Germinal center (tissue), 1 donor: ENCODE measurements at regions not wholly inside any gene's neighbourhood (a gene's known extent, or its start where the extent isn't known, plus 50 kb on each side); places are given as distances from the start of the nearest gene placed in this dataset.

Experiments used
- DNase-seq: peaks from one replicate; pipeline ENCODE4 v3.0.0; 2012; ENCODE audit warnings: mixed read lengths, low spot score

DNA sequence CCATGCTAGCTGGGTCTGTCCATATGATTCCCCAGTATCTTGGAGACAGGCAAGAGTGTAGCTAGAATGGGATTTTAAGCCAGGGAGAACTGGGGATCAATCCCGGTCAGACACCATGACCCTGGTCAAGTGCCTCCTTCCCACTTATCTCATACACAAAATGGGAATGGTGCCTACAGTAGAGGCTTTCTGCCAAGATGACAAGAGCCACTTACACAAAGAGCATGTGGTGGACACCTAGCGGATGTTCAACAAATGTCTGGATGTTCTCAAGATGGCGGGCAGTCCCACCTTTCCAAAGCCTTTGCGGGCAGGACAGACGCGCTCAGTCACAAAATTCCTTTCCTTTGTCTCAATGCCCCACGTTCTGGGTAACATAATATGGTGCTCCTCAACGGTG lies 57.3 kb downstream of the MAF start:
- DNase-seq = no peak

DNA sequence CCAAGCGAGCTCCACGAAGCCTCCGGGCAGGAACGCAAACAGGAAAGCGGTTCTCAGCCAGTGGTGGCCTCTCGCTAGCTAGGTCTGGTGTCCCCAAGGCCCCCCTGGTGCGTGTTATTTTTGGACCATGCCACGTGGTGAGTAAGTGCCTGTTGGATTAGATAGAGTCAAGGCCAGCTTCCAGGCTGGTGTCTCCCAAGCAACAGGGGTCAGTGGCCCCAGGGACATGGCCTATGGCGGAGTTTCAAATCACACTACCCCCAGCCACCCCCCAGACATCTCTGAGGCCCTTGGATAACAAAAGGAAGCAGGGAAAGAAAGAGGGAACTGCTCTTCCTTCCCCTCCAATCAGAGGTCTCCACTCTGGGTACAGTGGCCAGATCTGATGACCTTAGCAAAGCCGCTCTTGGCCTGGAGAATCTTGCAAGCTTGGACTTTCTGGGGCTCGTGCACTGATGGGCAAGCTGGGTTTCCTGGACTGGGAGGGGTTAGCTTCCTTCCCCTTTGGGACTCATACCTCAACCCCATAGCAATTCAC lies 58.2 kb downstream of the MAF start:
- no peak for DNase-seq

- no peak for DNase-seq
These were observed 59.5 kb downstream of the MAF start for GRCh38 chr16:79540825-79541595.

DNA sequence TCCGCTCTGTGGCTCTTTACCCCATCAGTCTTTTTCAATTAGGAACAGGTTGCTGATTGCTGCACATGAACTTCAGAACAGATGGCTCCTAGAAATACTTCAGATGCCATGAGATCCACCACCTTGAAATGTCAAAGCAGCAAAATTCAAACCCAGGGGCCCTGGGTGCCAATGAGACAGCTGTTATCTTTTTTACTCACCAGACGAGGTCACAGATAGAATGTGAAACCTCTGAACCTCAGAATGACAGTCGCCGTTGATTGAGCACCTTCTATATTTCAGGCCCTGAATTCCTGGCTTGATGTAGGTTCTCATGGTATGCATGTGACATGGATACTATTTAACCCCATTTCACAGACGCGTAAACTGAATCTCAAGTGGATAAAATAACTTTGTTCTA lies 63.0 kb downstream of the MAF start:
- DNase-seq = no peak

GRCh38 chr16:79536958-79537357 lies 63.6 kb downstream of the MAF start:
- DNase-seq = no peak

DNA sequence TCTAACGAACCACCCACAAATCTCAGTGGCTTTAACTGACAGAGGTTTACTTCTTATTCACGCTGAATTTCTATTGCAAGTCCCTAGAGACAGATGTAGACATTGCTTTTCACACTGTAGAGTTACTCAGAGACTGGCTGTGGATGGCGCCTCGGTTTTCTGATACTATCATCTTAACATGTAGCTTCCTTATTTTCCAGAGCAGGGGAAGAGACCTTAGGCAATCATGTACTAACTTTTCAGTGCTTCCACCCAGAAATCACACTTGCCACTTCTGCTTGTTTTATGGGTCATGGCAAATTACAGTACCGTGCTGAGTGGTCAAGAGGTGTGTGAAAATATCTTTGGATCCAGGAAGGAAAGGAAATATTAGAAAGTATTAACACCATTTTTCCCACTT lies 65.4 kb downstream of the MAF start:
- no peak for DNase-seq

DNA sequence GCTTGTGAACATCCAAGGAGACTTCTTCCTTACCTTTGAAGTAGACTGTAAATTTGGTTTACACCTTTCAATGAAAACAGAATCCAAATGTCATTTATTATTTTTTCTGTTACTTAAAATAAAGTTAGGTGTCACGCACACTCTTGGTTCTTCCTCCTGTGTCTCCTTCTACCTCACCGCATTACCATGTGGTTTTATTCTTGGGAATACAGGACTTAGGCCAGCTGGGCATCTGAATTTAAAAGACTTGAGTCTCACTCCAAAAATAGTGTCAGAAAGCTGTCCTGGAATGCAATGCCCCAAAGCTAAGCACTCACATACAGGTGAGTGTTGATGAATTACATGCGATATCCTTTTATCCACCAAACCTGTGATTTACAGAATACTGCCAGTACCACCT lies 66.4 kb downstream of the MAF start:
- no peak for DNase-seq

DNA sequence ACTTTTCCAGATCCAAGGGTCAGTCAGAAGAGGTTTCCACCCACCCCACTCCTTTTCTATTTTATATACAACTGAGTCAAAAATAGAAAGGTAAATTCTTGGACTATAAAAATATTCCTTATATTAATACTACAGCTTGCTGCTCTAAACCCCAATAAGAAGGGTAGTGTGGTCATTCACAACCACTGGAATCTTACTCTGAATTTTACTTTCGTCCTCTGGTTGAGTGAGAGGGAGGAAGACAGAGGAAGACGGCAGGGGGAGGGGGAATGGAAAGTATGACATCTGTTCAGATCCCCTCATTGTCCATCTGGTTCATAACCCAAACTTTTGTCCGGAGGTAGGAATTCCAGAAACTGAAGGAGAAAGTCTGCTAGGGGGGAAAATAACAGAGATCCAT lies 67.2 kb downstream of the MAF start:
- DNase-seq = no peak

DNA sequence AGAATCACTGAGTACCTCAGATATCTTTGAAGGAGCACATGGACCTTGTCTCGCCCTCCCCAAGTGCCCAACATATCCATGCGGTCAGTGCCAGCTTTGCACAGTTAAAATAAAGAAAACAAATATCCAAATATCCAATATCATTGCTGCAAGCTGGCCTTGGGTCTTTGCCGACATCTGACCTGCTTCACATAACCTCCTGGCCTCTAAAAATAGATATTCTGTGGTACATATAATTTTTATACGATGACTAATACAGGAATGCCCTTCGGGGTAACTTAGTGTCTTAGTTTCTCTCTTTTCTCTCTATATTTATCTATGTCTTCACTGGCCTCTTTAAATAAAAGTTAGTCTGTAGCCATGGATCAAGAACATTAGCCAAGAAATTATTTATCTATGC lies 67.8 kb downstream of the MAF start:
- no peak for DNase-seq

GRCh38 chr16:79532273-79532672 lies 68.3 kb downstream of the MAF start:
- no peak for DNase-seq

GRCh38 chr16:79528338-79528737 lies 72.2 kb downstream of the MAF start:
- no peak for DNase-seq

- DNase-seq = no peak
These were observed 76.6 kb downstream of the MAF start for GRCh38 chr16:79523971-79524370.

DNA sequence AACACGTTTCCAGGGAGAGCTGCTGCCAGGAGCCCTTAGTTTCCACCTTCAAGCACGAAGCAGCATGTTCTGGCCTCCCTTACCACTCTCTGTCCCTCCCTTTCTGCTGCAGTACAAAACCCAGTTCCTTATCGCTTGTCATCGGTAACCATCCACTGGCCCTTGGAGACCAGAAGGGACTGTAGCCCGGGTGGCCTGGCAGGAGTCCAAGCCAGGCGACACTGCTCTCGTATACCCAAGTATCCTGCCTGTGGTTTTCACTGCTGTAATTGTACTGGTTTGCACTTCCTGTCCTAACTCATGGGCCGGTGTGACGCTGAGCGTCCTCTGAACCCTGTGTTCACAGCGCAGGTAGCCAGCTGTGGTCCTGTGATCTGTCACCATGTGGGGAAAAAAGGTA lies 81.1 kb downstream of the MAF start:
- DNase-seq = no peak

GRCh38 chr16:79517156-79517555 lies 83.4 kb downstream of the MAF start:
- no peak for DNase-seq

DNA sequence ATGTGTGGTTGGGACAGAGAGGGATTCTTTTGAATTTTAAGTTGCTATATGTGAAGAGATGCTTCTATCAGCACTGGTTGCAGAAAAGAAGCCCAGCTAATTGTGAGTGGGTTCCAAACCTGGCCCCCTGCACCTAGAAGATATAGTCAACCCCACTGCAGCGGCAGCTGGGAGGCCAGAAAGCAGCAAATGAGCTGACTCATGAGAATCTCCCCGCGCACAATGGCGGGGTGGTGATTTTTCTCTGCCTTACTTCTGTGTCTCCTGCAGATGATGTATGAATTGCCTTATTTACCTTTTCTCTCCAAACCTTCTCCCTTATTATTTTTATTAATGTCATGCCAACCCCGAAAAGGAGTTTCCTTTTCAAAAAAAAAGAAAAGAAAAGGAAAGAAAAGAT lies 89.7 kb downstream of the MAF start:
- DNase-seq = no peak

DNA sequence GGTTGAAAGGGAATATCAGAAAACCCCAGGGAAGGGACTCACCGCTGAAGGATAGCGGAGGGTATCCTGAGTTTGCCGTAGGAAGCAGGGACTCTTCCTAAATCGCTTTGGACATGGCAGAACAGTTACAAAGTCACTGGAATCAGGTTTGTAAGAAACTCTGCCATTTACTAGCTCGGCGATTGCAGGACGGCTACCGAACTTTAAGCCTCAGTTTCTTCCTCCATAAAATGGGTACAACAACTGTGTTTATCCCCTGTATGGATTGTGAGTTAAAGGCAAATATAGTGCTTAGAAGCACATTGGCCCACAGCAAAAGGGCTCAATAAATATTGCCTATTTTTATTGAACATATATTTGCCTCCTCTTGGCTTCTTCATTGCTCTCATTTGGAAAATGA lies 90.6 kb downstream of the MAF start:
- no peak for DNase-seq

- DNase-seq = no peak
These were observed 91.3 kb downstream of the MAF start for GRCh38 chr16:79509211-79509631.

GRCh38 chr16:79508294-79508693 lies 92.2 kb downstream of the MAF start:
- no peak for DNase-seq

- no peak for DNase-seq
These were observed 95.2 kb downstream of the MAF start for GRCh38 chr16:79505344-79505743.

- no peak for DNase-seq
These were observed 97.0 kb downstream of the MAF start for GRCh38 chr16:79503511-79503910.

DNA sequence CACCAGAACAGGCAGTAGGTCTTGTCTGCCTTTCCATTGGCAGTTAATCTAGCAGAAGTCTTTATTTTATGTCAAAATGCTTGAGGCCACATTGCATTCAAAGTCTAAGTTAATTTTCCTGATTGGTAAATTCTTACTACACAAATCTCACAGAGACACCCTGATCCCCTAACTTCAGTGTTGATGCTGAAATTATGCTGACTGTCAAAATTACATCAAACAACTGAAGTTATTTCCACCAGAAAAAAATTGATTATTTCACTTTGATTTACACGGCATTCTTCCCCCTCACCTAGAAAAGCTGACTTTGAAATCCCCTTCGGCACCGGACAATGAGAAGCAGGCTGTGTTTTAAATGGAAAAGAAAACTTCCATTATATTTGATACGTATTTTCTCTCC lies 99.1 kb downstream of the MAF start:
- no peak for DNase-seq

GRCh38 chr16:79500866-79501265 lies 99.7 kb downstream of the MAF start:
- DNase-seq = no peak

DNA sequence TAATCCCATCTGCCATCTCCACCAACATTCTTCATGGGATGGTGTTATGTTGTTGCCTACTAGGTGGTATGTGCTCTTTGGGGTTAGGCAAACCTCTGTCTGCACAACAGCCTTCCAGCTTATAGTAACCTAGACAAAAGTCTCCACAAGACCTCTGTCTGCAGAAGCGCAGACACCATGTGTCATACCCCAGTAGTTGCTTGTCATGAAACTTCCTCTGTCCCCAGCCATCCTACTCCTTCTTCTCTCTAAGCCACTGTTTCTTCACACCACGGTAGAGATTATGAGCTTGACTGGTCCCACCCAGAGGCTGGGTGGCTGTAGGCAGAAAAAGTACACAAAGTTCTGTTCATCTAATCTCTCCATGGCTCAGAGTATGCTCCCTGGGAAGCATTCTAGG lies 100.3 kb downstream of the MAF start:
- no peak for DNase-seq

DNA sequence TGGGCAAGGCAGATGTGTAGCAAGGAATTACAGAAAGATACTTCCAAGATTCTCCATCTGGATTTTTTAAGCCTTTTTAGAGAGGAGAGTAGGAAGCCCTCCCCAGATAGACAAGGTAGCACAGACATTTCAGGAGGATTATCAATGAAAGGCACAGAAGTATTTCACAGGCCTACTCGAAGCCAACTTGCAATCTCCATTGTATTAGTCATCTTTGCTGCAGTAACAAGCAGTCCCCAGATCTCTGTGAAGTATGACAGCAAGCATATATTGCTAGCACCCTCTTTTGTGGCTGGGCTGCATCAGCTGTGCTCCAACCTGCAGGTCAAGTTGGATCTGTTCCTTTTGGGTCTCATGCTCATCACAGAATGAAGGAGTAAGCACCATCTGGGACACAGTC lies 101.6 kb downstream of the MAF start:
- DNase-seq = no peak
